DMS 273 (cell line): ENCODE measurements at regions not wholly inside any gene's neighbourhood (a gene's known extent, or its start where the extent isn't known, plus 50 kb on each side); places are given as distances from the start of the nearest gene placed in this dataset.

Experiments used
- DNase-seq: peaks from one replicate; lab custom pipeline; 2025; ENCODE audit not compliant: unreplicated experiment; lab: John Stamatoyannopoulos, UW

- DNase-seq: no peak
Measured at GRCh38 chr4:155081222-155081621, 127.2 kb upstream of the NPY2R start.

GRCh38 chr4:155085843-155086530 is 122.4 kb upstream of the NPY2R start:
- no peak for DNase-seq

GRCh38 chr4:155094201-155094820 is 114.1 kb upstream of the NPY2R start:
- no peak for DNase-seq

GRCh38 chr4:155099231-155099630 is 109.2 kb upstream of the NPY2R start:
- no peak for DNase-seq

- no peak for DNase-seq
Measured at GRCh38 chr4:155106629-155107028, 101.8 kb upstream of the NPY2R start.

- DNase-seq: no peak
Measured at GRCh38 chr4:155107059-155107458, 101.4 kb upstream of the NPY2R start.

GRCh38 chr4:155114790-155115189 is 93.6 kb upstream of the NPY2R start:
- no peak for DNase-seq

- DNase-seq: no peak
Measured at GRCh38 chr4:155119006-155119405, 89.4 kb upstream of the NPY2R start.

- no peak for DNase-seq
Measured at GRCh38 chr4:155120536-155120935, 87.9 kb upstream of the NPY2R start.

- no peak for DNase-seq
Measured at GRCh38 chr4:155122382-155122781, 86.1 kb upstream of the NPY2R start.

- DNase-seq: no peak
Measured at GRCh38 chr4:155134136-155134535, 74.3 kb upstream of the NPY2R start.

GRCh38 chr4:155140889-155141288 is 67.5 kb upstream of the NPY2R start:
- DNase-seq: no peak

- DNase-seq: no peak
Measured at GRCh38 chr4:155143512-155143911, 64.9 kb upstream of the NPY2R start.
